ENCODE measurements at regions not wholly inside any gene's neighbourhood (a gene's known extent, or its start where the extent isn't known, plus 50 kb on each side); places are given as distances from the start of the nearest gene placed in this dataset.

DNA sequence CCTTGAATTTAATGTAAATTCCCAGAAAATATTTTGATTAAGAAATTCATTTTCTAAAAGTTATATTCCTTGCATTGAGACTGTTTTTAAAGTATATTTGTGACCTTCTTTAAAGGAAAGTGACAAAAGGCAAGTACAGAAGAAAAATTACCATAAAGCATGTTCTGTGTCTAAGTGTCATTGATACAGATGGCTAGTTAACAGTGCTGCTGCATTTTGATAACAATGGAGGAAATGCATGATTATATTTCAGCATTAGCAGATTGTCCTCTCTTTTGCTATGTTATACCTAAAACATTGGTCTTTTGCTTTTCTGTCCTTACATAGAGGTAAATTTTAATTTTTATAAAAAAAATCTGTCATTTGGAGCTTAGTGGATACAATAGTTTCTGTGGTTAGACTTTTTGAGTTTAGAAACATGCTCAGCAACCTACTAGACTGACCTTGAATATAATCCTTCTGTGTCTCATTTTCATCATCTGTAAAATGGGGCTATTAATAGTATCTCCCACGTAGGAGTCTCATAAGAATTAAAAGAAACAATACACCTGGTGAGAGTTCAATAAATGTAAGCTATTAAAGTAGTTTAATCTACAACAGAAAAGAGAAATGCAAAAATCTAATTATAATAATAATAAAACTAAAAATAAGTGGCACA, 51.1 kb upstream of the RGS21 start:
- no peak overlapping the region for H3K4me2 ChIP-seq (ENCODE audit: insufficient read depth, low read length, poor library complexity, severe bottlenecking)
- no peak overlapping the region for H3K14ac ChIP-seq (ENCODE audit: low read length)
- H3K79me1 ChIP-seq (ENCODE audit: low read depth, low read length) = no peaks in the 10 kb centered on the region
- no peaks in the 10 kb centered on the region for H3K36me3 ChIP-seq (replicated peaks in 1 of 2; ENCODE audit: control insufficient read depth in 2 of 2, insufficient read depth in 2 of 2, low read length in 2 of 2)
- no peak overlapping the region for H3K18ac ChIP-seq (ENCODE audit: low read length)
- no peak overlapping the region for H4K91ac ChIP-seq (ENCODE audit: low read depth, low read length, poor library complexity)
- H2BK5ac ChIP-seq (ENCODE audit: low read length) = no peak overlapping the region
- no peak overlapping the region for H2BK15ac ChIP-seq (ENCODE audit: low read length)
- no peak overlapping the region for H3K4me3 ChIP-seq (ENCODE audit: low read length in 2 of 2)
- H3K27ac ChIP-seq (replicated peaks; ENCODE audit: low read length) = no peak overlapping the region
- no peak overlapping the region for H4K8ac ChIP-seq (ENCODE audit: low read depth, low read length)
- H3K9me3 ChIP-seq (replicated peaks in 1 of 2; ENCODE audit: control insufficient read depth in 2 of 2, insufficient read depth in 1 of 2, low read depth in 1 of 2, low read length in 2 of 2) = no peaks in the 10 kb centered on the region
- H2AFZ ChIP-seq (ENCODE audit: low read length) = no peak overlapping the region
- H3K4ac ChIP-seq (ENCODE audit: low read length) = no peak overlapping the region
- no peak for DNase-seq (ENCODE audit: low spot score)
- H2BK12ac ChIP-seq (ENCODE audit: low read length) = no peak overlapping the region
- no peaks in the 10 kb centered on the region for H3K27me3 ChIP-seq (ENCODE audit: control insufficient read depth in 3 of 3, insufficient read depth in 3 of 3, low read depth in 1 of 3, low read length in 3 of 3)
- H3K9ac ChIP-seq (ENCODE audit: low read depth, low read length, poor library complexity) = no peak overlapping the region
- H2AK5ac ChIP-seq (ENCODE audit: low read depth, low read length) = no peak overlapping the region
- no peak overlapping the region for H3K23ac ChIP-seq (ENCODE audit: low read depth, low read length, poor library complexity)
- H3K4me1 ChIP-seq (ENCODE audit: control insufficient read depth in 2 of 2, insufficient read depth in 1 of 2, low read depth in 1 of 2, low read length in 2 of 2) = no peaks in the 10 kb centered on the region
- no peak overlapping the region for H2BK120ac ChIP-seq (ENCODE audit: low read depth, low read length)
- WGBS, 2 donors (ENCODE audit: extremely low coverage in 2 of 2, insufficient read length in 2 of 2, insufficient replicate concordance in 1 of 2) = no CpG with 5 or more reads among the region's 1 CpG

DNA sequence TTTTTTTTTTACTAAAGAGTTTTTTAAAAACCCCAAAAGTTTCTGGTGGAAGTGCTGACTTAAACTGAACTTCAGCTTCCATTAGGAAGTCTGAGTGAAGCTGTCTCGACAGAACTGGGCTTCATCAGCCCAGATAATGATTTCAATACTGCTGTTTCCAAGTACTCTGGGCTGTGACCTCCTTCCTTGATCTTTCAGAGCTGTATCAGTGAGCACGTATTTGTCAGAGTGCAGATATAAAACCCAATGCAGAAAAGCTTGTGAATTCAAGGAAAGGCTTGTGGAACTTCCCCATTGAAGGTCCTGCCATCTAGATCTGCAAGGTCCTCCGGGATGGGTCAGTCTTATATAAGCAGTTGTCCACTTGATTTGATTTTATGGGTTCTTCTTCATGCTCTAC, 50.1 kb upstream of the RGS21 start:
- Histone ChIP-seq H3K23ac (ENCODE audit: low read depth, low read length, poor library complexity) (no peak overlapping the region), H3K4me3 (ENCODE audit: low read length in 2 of 2) (no peak overlapping the region), H3K4me2 (ENCODE audit: insufficient read depth, low read length, poor library complexity, severe bottlenecking) (no peak overlapping the region), H3K36me3 (replicated peaks in 1 of 2; ENCODE audit: control insufficient read depth in 2 of 2, insufficient read depth in 2 of 2, low read length in 2 of 2) (no peaks in the 10 kb centered on the region), H2BK12ac (ENCODE audit: low read length) (no peak overlapping the region), H2AK5ac (ENCODE audit: low read depth, low read length) (no peak overlapping the region), H3K4ac (ENCODE audit: low read length) (no peak overlapping the region), H3K14ac (ENCODE audit: low read length) (no peak overlapping the region), H4K8ac (ENCODE audit: low read depth, low read length) (no peak overlapping the region), H3K9ac (ENCODE audit: low read depth, low read length, poor library complexity) (no peak overlapping the region), H3K79me1 (ENCODE audit: low read depth, low read length) (no peaks in the 10 kb centered on the region), H3K27me3 (ENCODE audit: control insufficient read depth in 3 of 3, insufficient read depth in 3 of 3, low read depth in 1 of 3, low read length in 3 of 3) (no peaks in the 10 kb centered on the region), H2AFZ (ENCODE audit: low read length) (peak overlapping the region; percentile 9), H2BK5ac (ENCODE audit: low read length) (no peak overlapping the region), H2BK15ac (ENCODE audit: low read length) (no peak overlapping the region), H3K18ac (ENCODE audit: low read length) (no peak overlapping the region), H3K4me1 (ENCODE audit: control insufficient read depth in 2 of 2, insufficient read depth in 1 of 2, low read depth in 1 of 2, low read length in 2 of 2) (no peaks in the 10 kb centered on the region), H4K91ac (ENCODE audit: low read depth, low read length, poor library complexity) (no peak overlapping the region), H2BK120ac (ENCODE audit: low read depth, low read length) (no peak overlapping the region), H3K27ac (replicated peaks; ENCODE audit: low read length) (no peak overlapping the region), H3K9me3 (replicated peaks in 1 of 2; ENCODE audit: control insufficient read depth in 2 of 2, insufficient read depth in 1 of 2, low read depth in 1 of 2, low read length in 2 of 2) (no peaks in the 10 kb centered on the region)
- DNase-seq (ENCODE audit: low spot score) = no peak
- no CpG with 5 or more reads among the region's 3 CpGs for WGBS, 2 donors (ENCODE audit: extremely low coverage in 2 of 2, insufficient read length in 2 of 2, insufficient replicate concordance in 1 of 2)
